GM18858 (cell line): ENCODE measurements at regions not wholly inside any gene's neighbourhood (a gene's known extent, or its start where the extent isn't known, plus 50 kb on each side); places are given as distances from the start of the nearest gene placed in this dataset.

ENCODE experiments used
- ATAC-seq: cut with Tn5 transposase; IDR thresholded peaks from one replicate; pipeline ENCODE4 v1.9.1; 2021; ENCODE audit not compliant: unreplicated experiment

- no peak for ATAC-seq
These were observed 288.5 kb downstream of the KBTBD8 start for GRCh38 chr3:67286586-67286985.

- no peak for ATAC-seq
These were observed 290.5 kb downstream of the KBTBD8 start for GRCh38 chr3:67288466-67289106.

DNA sequence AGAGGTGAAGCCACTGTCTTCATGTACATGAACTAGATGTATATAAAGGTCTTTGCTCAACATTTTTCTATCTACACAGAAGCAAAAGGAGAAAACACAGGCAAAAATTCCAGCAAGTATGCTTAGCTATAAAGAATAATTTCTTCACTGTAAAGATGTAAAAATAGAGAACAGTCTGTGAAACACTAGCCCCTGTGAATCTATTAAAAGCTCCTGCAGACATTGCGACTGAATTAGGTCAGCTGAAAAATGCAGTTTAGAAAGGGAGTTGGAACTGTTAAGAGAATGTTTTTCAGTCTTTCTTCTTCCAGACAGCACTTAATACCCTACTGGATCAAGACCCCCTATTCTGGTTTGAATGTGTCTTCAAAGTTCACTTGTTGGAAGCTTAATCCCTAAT lies 291.5 kb downstream of the KBTBD8 start:
- ATAC-seq: no peak

- ATAC-seq: peak; percentile 53
These were observed 292.3 kb downstream of the KBTBD8 start for GRCh38 chr3:67290438-67290837.

GRCh38 chr3:67291287-67292252 lies 293.5 kb downstream of the KBTBD8 start:
- no peak for ATAC-seq

GRCh38 chr3:67292356-67293121 lies 294.4 kb downstream of the KBTBD8 start:
- no peak for ATAC-seq

- ATAC-seq: no peak
These were observed 296.2 kb downstream of the KBTBD8 start for GRCh38 chr3:67294341-67294740.

DNA sequence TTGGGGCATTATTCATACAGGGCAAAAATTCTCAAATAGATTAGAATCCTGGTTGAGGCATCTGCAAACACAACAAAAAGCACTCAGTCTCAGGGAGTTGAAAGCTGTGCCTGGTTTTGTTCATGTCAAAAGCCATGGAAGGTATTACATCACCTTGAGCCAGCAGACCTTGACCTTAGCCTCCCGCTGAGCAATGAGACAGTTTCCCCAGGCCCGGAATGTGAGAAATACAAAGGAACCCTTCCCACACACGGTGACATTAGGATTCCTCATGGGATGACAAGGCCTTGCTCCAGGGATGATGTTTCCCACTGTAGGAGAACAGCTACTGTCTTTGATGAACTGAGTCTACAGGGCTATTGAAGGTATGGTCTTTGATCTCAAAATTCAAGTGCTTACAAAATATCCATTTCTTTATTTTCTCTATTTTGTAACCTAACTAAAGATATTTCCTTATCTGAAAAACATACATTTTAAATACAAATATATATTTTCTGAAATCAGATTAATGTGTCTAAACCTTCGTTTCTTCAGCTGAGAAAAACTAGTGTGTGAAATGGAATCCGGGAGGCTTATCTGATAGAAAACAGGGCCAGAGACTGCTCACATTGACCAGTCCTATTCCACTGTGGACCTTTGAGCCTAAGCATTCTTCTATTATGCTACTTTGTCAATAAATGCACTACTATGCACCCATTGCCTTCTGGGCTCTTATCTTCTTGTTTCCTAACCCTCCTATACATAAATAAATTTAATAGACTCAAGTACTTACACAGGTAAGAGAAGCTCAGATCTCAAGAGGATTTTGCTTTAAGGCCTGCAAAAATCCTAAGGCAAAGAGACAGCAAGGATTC lies 298.2 kb downstream of the KBTBD8 start:
- no peak for ATAC-seq

DNA sequence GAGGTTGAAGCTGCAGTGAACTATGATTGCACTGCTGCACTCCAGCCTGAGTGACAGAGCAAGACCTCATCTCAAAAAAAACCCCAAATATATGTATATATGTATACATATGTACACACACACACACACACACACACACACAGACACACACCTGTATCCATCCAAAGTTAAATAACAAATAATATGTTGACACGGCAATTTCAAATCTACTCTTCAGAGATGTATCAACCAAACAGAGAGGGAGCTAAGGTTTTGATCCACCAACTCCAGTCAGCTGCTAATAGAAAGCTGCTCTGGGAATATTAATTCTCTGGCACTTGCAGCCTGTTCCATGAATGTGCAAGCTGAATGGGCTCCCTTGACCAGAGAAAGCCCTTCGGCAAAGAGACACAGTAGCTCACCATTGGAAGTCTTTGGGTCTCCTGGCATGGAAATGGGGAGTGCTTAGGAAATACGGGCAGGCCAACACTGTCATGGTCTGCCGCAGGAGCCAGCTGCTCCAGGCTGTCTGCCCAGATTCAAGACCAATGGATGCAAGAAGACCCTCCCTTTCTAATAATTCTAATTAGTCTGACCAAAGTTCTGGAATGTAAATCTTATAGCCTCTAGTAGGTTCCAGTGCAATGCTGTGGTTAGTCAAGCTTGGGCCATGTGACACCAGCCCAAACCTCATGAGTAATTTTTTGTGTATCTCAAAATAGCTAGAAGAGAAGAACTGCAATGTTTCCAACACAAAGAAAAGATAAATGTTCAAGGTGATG lies 299.8 kb downstream of the KBTBD8 start:
- no peak for ATAC-seq

GRCh38 chr3:67301556-67301955 lies 303.4 kb downstream of the KBTBD8 start:
- no peak for ATAC-seq

DNA sequence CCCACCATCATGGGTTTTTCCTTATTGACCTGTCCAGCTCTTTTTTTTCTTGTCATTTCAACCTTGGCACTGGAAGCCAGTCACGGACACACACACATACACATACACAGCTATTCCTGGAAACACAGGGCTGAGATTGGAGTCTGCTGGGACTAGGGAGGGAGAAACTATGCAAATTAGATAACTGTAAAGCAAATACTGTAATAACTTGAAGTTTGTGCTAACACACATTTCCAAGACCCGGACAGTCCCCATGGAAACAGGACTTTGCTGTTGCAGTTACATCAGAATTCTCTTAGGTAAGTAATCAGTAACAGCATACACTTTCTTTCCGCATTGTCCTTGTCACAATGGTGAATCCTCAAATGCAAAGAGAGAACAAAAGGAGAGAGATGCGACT lies 304.4 kb downstream of the KBTBD8 start:
- no peak for ATAC-seq

DNA sequence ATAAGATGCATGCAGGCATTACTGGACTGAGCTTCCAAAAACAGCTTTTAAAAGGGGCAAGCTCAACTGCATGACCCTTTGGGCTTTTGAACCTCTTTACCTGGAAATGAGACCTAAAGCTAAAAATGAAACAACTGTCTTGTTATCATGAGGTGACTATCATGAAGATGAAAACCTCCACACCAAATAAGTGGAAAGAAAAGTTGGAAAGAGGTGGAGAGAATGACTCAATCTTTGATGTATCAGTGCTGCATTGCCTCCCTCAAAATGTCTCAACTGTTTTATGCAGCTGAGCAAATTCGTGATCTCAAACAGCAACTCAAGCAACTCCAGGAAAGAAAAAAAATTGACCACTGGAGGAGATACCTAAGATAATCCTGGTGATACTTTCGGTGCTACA lies 307.1 kb downstream of the KBTBD8 start:
- no peak for ATAC-seq

- no peak for ATAC-seq
These were observed 307.8 kb downstream of the KBTBD8 start for GRCh38 chr3:67305922-67306321.

- no peak for ATAC-seq
These were observed 313.3 kb downstream of the KBTBD8 start for GRCh38 chr3:67311440-67311839.

DNA sequence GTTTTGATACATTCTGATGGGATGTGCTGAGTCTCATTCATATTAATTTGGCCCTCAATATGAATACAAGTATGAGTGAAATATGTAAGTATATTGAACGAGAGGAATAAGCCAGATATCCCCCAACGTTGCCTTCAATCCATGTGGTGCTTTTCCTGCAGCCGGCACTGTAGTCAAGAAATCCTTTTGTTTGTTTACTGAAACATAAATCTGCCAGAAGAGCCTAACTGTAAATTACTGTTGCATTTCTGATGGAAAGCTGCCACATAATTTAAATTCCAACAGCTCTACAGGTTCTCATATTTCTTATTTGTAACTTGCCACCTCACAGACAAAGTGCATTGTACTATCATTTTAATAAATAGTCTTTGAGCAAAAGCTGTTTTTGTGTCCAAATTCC lies 314.0 kb downstream of the KBTBD8 start:
- no peak for ATAC-seq

DNA sequence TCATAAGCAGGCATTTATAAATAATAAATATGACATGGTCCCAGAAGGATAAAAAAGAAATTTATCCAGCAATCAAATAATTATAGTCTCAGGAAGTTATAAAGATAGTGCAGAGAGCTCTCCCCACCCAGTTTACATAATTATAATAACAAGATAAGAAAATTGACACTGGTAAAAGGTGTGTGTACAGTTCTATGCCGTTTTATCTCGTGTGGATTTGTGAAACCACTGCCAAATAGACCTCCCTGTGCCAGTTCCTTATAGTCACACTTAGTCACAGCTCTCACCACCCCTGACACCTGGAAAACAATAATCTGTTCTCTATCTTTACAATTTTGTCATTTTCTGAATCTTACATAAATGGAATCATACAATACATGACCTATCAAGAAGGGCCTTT lies 320.1 kb downstream of the KBTBD8 start:
- ATAC-seq: no peak

DNA sequence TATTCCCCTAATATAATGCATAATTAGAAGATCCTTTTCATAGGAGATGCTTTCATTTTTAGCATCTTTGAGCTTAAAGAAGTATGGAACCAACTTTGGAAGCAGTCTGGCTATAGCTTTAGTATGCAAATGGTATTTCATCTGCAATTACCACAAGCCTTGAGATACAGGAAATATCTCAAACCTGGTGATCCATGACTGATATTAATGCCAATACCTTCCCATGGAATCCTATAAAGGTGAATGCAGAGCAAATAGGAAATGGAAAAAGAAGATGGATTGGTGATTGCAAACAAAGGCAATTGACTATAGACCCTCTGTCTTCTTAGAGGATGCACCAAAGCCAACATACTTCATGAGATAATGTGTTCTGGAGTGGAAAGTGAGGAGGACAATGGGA lies 326.4 kb downstream of the KBTBD8 start:
- ATAC-seq: no peak
